ENCODE measurements at regions not wholly inside any gene's neighbourhood (a gene's known extent, or its start where the extent isn't known, plus 50 kb on each side); places are given as distances from the start of the nearest gene placed in this dataset.

- H3K4me1 Mint-ChIP-seq (ENCODE audit: low read depth): no peaks in the 10 kb centered on the region
- intact Hi-C loops (cut with micrococcal nuclease): no loop called here
- no peak overlapping the region for H3K4me3 Mint-ChIP-seq
- no peak for DNase-seq (ENCODE audit: low spot score)
- H3K27me3 Mint-ChIP-seq (ENCODE audit: insufficient read depth): no peaks in the 10 kb centered on the region
- H3K9me3 Mint-ChIP-seq: peaks cover 5% of the 10 kb centered on the region
- H3K36me3 Mint-ChIP-seq (ENCODE audit: low read depth): no peaks in the 10 kb centered on the region
- no peak overlapping the region for H3K27ac Mint-ChIP-seq
Observed at GRCh38 chr19:31127134-31127967, 221.9 kb downstream of the TSHZ3 start.

- no peaks in the 10 kb centered on the region for H3K4me1 Mint-ChIP-seq (ENCODE audit: low read depth)
- intact Hi-C loops (cut with micrococcal nuclease): no loop called here
Observed at GRCh38 chr19:31126236-31126635, 223.0 kb downstream of the TSHZ3 start.

GRCh38 chr19:31125071-31125470 lies 224.2 kb downstream of the TSHZ3 start:
- intact Hi-C loops (cut with micrococcal nuclease): no loop called here
- Mint-ChIP-seq H3K9me3 (peaks cover 5% of the 10 kb centered on the region), H3K4me1 (ENCODE audit: low read depth) (no peaks in the 10 kb centered on the region), H3K36me3 (ENCODE audit: low read depth) (no peaks in the 10 kb centered on the region), H3K4me3 (no peak overlapping the region), H3K27me3 (ENCODE audit: insufficient read depth) (no peaks in the 10 kb centered on the region), H3K27ac (no peak overlapping the region)
- no peak for DNase-seq (ENCODE audit: low spot score)

More at GRCh38 chr19:31126236-31126635, 223.0 kb downstream of the TSHZ3 start:
- no peak for DNase-seq (ENCODE audit: low spot score)
- H3K27ac Mint-ChIP-seq: no peak overlapping the region
- H3K27me3 Mint-ChIP-seq (ENCODE audit: insufficient read depth): no peaks in the 10 kb centered on the region
- peaks cover 5% of the 10 kb centered on the region for H3K9me3 Mint-ChIP-seq
- no peak overlapping the region for H3K4me3 Mint-ChIP-seq
- H3K36me3 Mint-ChIP-seq (ENCODE audit: low read depth): no peaks in the 10 kb centered on the region

- DNase-seq (ENCODE audit: low spot score): no peak
- no peaks in the 10 kb centered on the region for H3K9me3 Mint-ChIP-seq
- no peak overlapping the region for H3K27ac Mint-ChIP-seq
- H3K4me1 Mint-ChIP-seq (ENCODE audit: low read depth): no peaks in the 10 kb centered on the region
- no peaks in the 10 kb centered on the region for H3K36me3 Mint-ChIP-seq (ENCODE audit: low read depth)
- peaks cover 8% of the 10 kb centered on the region for H3K27me3 Mint-ChIP-seq (ENCODE audit: insufficient read depth)
- H3K4me3 Mint-ChIP-seq: no peak overlapping the region
- intact Hi-C loops (cut with micrococcal nuclease): no loop called here
Observed at GRCh38 chr19:31121501-31121900, 227.7 kb downstream of the TSHZ3 start.

- Mint-ChIP-seq H3K4me3 (no peak overlapping the region), H3K36me3 (ENCODE audit: low read depth) (no peaks in the 10 kb centered on the region), H3K27ac (no peak overlapping the region), H3K4me1 (ENCODE audit: low read depth) (no peaks in the 10 kb centered on the region), H3K9me3 (no peaks in the 10 kb centered on the region), H3K27me3 (ENCODE audit: insufficient read depth) (peaks cover 8% of the 10 kb centered on the region)
- DNase-seq (ENCODE audit: low spot score): no peak
- intact Hi-C loops (cut with micrococcal nuclease): no loop called here
Observed at GRCh38 chr19:31120952-31121351, 228.3 kb downstream of the TSHZ3 start.

GRCh38 chr19:31119951-31120690 lies 229.1 kb downstream of the TSHZ3 start:
- intact Hi-C loops (cut with micrococcal nuclease): no loop called here
- no peak overlapping the region for H3K27ac Mint-ChIP-seq

GRCh38 chr19:31118986-31119385 lies 230.2 kb downstream of the TSHZ3 start:
- Mint-ChIP-seq H3K27ac (no peak overlapping the region), H3K36me3 (ENCODE audit: low read depth) (no peaks in the 10 kb centered on the region), H3K27me3 (ENCODE audit: insufficient read depth) (peaks cover 8% of the 10 kb centered on the region), H3K4me3 (no peak overlapping the region), H3K4me1 (ENCODE audit: low read depth) (no peaks in the 10 kb centered on the region), H3K9me3 (no peaks in the 10 kb centered on the region)
- no peak for DNase-seq (ENCODE audit: low spot score)
- intact Hi-C loops (cut with micrococcal nuclease): no loop called here

More at GRCh38 chr19:31119951-31120690, 229.1 kb downstream of the TSHZ3 start:
- Mint-ChIP-seq H3K4me3 (no peak overlapping the region), H3K27me3 (ENCODE audit: insufficient read depth) (peaks cover 8% of the 10 kb centered on the region), H3K9me3 (no peaks in the 10 kb centered on the region), H3K36me3 (ENCODE audit: low read depth) (no peaks in the 10 kb centered on the region), H3K4me1 (ENCODE audit: low read depth) (no peaks in the 10 kb centered on the region)
- no peak for DNase-seq (ENCODE audit: low spot score)

- H3K4me3 Mint-ChIP-seq: no peak overlapping the region
- H3K9me3 Mint-ChIP-seq: no peaks in the 10 kb centered on the region
- no peaks in the 10 kb centered on the region for H3K4me1 Mint-ChIP-seq (ENCODE audit: low read depth)
- peaks cover 8% of the 10 kb centered on the region for H3K27me3 Mint-ChIP-seq (ENCODE audit: insufficient read depth)
- H3K36me3 Mint-ChIP-seq (ENCODE audit: low read depth): no peaks in the 10 kb centered on the region
- DNase-seq (ENCODE audit: low spot score): no peak
- intact Hi-C loops (cut with micrococcal nuclease): no loop called here
- H3K27ac Mint-ChIP-seq: no peak overlapping the region
Observed at GRCh38 chr19:31118287-31118955, 230.8 kb downstream of the TSHZ3 start.

- DNase-seq (ENCODE audit: low spot score): no peak
- Mint-ChIP-seq H3K4me3 (no peak overlapping the region), H3K36me3 (ENCODE audit: low read depth) (no peaks in the 10 kb centered on the region), H3K4me1 (ENCODE audit: low read depth) (peaks cover 3% of the 10 kb centered on the region), H3K27ac (no peak overlapping the region), H3K27me3 (ENCODE audit: insufficient read depth) (peaks cover 8% of the 10 kb centered on the region), H3K9me3 (no peaks in the 10 kb centered on the region)
- intact Hi-C loops (cut with micrococcal nuclease): loop anchor here (5.0 kb wide), 1 partner anchor 243 kb away; no protein-coding TSS in a partner anchor
Observed at GRCh38 chr19:31114585-31114984, 234.7 kb downstream of the TSHZ3 start.

- Mint-ChIP-seq H3K9me3 (no peaks in the 10 kb centered on the region), H3K27me3 (ENCODE audit: insufficient read depth) (peaks cover 10% of the 10 kb centered on the region), H3K27ac (no peak overlapping the region), H3K4me1 (ENCODE audit: low read depth) (peaks cover 9% of the 10 kb centered on the region), H3K36me3 (ENCODE audit: low read depth) (no peaks in the 10 kb centered on the region), H3K4me3 (no peak overlapping the region)
- intact Hi-C loops (cut with micrococcal nuclease): loop anchor here (5.0 kb wide), 1 partner anchor 244 kb away; no protein-coding TSS in a partner anchor
- no peak for DNase-seq (ENCODE audit: low spot score)
Observed at GRCh38 chr19:31113293-31113692, 235.9 kb downstream of the TSHZ3 start.

- DNase-seq (ENCODE audit: low spot score): no peak
- intact Hi-C loops (cut with micrococcal nuclease): loop anchor here (5.0 kb wide), 1 partner anchor 245 kb away; no protein-coding TSS in a partner anchor
- Mint-ChIP-seq H3K36me3 (ENCODE audit: low read depth) (no peaks in the 10 kb centered on the region), H3K4me1 (ENCODE audit: low read depth) (peaks cover 9% of the 10 kb centered on the region), H3K27me3 (ENCODE audit: insufficient read depth) (peaks cover 9% of the 10 kb centered on the region), H3K27ac (no peak overlapping the region), H3K9me3 (no peaks in the 10 kb centered on the region), H3K4me3 (no peak overlapping the region)
Observed at GRCh38 chr19:31112158-31112557, 237.1 kb downstream of the TSHZ3 start.

GRCh38 chr19:31111741-31112140 lies 237.5 kb downstream of the TSHZ3 start:
- Mint-ChIP-seq H3K27me3 (ENCODE audit: insufficient read depth) (peaks cover 5% of the 10 kb centered on the region), H3K9me3 (no peaks in the 10 kb centered on the region), H3K27ac (no peak overlapping the region), H3K36me3 (ENCODE audit: low read depth) (no peaks in the 10 kb centered on the region), H3K4me1 (ENCODE audit: low read depth) (peaks cover 9% of the 10 kb centered on the region), H3K4me3 (no peak overlapping the region)
- no peak for DNase-seq (ENCODE audit: low spot score)
- intact Hi-C loops (cut with micrococcal nuclease): loop anchor here (5.0 kb wide), 1 partner anchor 246 kb away; no protein-coding TSS in a partner anchor

All from activated T-helper 1 cell treated with anti-CD3 and anti-CD28 coated beads, Interleukin-12 subunit alpha, Interleukin-12 subunit beta, Interleukin-2, Interleukin-4 antibody, amounts not matched to agents 30 ng/mL and 10 ng/mL and 1 ng/mL, durations not matched to agents 14 hours and 24 hours and 36 hours (primary cell).